K562 (cell line): ENCODE measurements at regions not wholly inside any gene's neighbourhood (a gene's known extent, or its start where the extent isn't known, plus 50 kb on each side); places are given as distances from the start of the nearest gene placed in this dataset.

ENCODE experiments used
- ATAC-seq: fragments of 200-7000 bp; cut with Tn5 transposase; 3 replicates; pipeline ENCODE4 v1.9.1; 2020; ENCODE audit warnings: moderate library complexity
- BruUV-seq: library from RNA; stranded (reverse); fragments of 400-500 nt; replicated peaks from 2 replicates; lab custom pipeline; 2021; lab: Mats Ljungman, UMichigan
- CTCF ChIA-PET: fragments of 300-600 bp; formaldehyde crosslinking; extraction: SDS; loops from one replicate; lab custom pipeline; 2021; ENCODE audit warnings: low intra/inter-chr PET ratio; lab: Yijun Ruan, JAX
- POLR2A ChIA-PET: fragments of 300-600, 350-650 bp; sonication (Branson Sonifier 250); formaldehyde crosslinking; extraction: SDS; loops from one replicate; lab custom pipeline; 2021; ENCODE audit warnings: antibody characterized with exemption, inconsistent platforms; lab: Yijun Ruan, JAX
- DNase-seq, 4 experiments: peaks; one replicate each; pipeline versions ENCODE4 v3.0.0 to v3.0.0-alpha.2; 2011 to 2018; ENCODE audit warnings: low spot score in 3 of 4, mixed read lengths in 3 of 4; ENCODE audit errors: extremely low read depth in 1 of 4
- FAIRE-seq: peaks from 2 replicates; lab custom pipeline; 2011; peaks lifted over from hg19 to GRCh38; lab: Jason Lieb, UNC
- H2AFZ ChIP-seq: 2 replicates; pipeline ENCODE4 v1.6.0; 2011; ENCODE audit warnings: low read depth, low read length, control low read depth, inconsistent platforms
- H3K27ac ChIP-seq: fragments of 200-600 bp; 3 replicates; pipeline ENCODE4 v1.8.0; 2011; ENCODE audit warnings: low read depth, mild to moderate bottlenecking, control low read depth, inconsistent platforms, low read length, moderate library complexity, mixed read lengths; ENCODE audit errors: extremely low read depth
- H3K27me3 ChIP-seq, 2 experiments: fragments of 300-600 bp in 1 of 2; 2 replicates in 1 of 2; 3 replicates in 1 of 2; pipeline versions ENCODE4 v1.6.0 to v1.8.0; 2011; ENCODE audit warnings: inconsistent platforms in 2 of 2, low read length in 2 of 2, mild to moderate bottlenecking in 1 of 2, mixed read lengths in 1 of 2, moderate library complexity in 1 of 2; ENCODE audit not compliant: control insufficient read depth in 2 of 2, insufficient read depth in 2 of 2
- H3K36me3 ChIP-seq: fragments of 300-600 bp; 3 replicates; pipeline ENCODE4 v1.8.0; 2011; ENCODE audit warnings: mild to moderate bottlenecking, low read length, inconsistent platforms; ENCODE audit not compliant: control insufficient read depth, insufficient read depth
- H3K4me1 ChIP-seq, 2 experiments: fragments of 200-600 bp in 1 of 2; replicated peaks in 1 of 2; 2 replicates in 1 of 2; 3 replicates in 1 of 2; pipeline versions ENCODE4 v1.5.1 to v1.8.0; 2011; ENCODE audit warnings: inconsistent platforms in 2 of 2, low read length in 2 of 2, mild to moderate bottlenecking in 1 of 2, mixed read lengths in 1 of 2, moderate library complexity in 1 of 2; ENCODE audit not compliant: control insufficient read depth in 2 of 2, insufficient read depth in 2 of 2
- H3K4me2 ChIP-seq: 2 replicates; pipeline ENCODE4 v1.6.1; 2011; ENCODE audit warnings: low read length, control low read depth, inconsistent platforms, mixed read lengths; ENCODE audit not compliant: insufficient read depth
- H3K4me3 ChIP-seq: fragments of 200-600 bp; sonication (generic), shearing (Covaris generic); 2 replicates; pipeline ENCODE4 v1.5.1; 2016; ENCODE audit warnings: control low read depth, inconsistent platforms
- H3K79me2 ChIP-seq: fragments of 200-600 bp; 3 replicates; pipeline ENCODE4 v1.8.0; 2011; ENCODE audit warnings: low read length, inconsistent platforms; ENCODE audit not compliant: control insufficient read depth, insufficient read depth
- H3K9ac ChIP-seq, 2 experiments: 2 replicates each; pipeline versions ENCODE4 v1.6.0 to v1.6.1; 2011; ENCODE audit warnings: low read depth in 2 of 2, low read length in 2 of 2, control low read depth in 1 of 2, inconsistent platforms in 1 of 2, mild to moderate bottlenecking in 1 of 2, mixed read lengths in 1 of 2; ENCODE audit not compliant: insufficient read depth in 1 of 2
- H3K9me1 ChIP-seq: one replicate; pipeline ENCODE4 v1.6.0; 2011; ENCODE audit warnings: inconsistent platforms, mild to moderate bottlenecking, low read length, moderate library complexity; ENCODE audit not compliant: control insufficient read depth, insufficient read depth
- H3K9me3 ChIP-seq: replicated peaks from 2 replicates; pipeline ENCODE4 v1.5.1; 2011; ENCODE audit warnings: low read depth, low read length, inconsistent platforms; ENCODE audit not compliant: control insufficient read depth, insufficient read depth
- H4K20me1 ChIP-seq: replicated peaks from 2 replicates; pipeline ENCODE4 v1.6.1; 2011; ENCODE audit warnings: low read length, inconsistent platforms, mixed read lengths; ENCODE audit not compliant: control insufficient read depth, insufficient read depth
- BCOR ChIP-seq: fragments of 450-650 bp; IDR thresholded peaks from 2 replicates; pipeline ENCODE4 v1.6.1; 2016
- CGGBP1 ChIP-seq: fragments of 250-450 bp; sonication (Bioruptor Pico); IDR thresholded peaks from 2 replicates; pipeline ENCODE4 v1.9.0; 2021; ENCODE audit warnings: mild to moderate bottlenecking
- DDX20 ChIP-seq: fragments of 450-650 bp; IDR thresholded peaks from 2 replicates; pipeline ENCODE4 v1.6.1; 2016; ENCODE audit warnings: missing genetic modification characterization, low read depth, mild to moderate bottlenecking, missing compliant biosample characterization, moderate library complexity
- ELF4 ChIP-seq: fragments of 450-650 bp; formaldehyde crosslinking; IDR thresholded peaks from 2 replicates; pipeline ENCODE4 v1.4.0; 2022; ENCODE audit warnings: missing genetic modification characterization
- ESRRA ChIP-seq: fragments of 450-650 bp; IDR thresholded peaks from 2 replicates; pipeline ENCODE4 v1.6.1; 2014; ENCODE audit warnings: low read depth, mild to moderate bottlenecking, moderate library complexity, borderline replicate concordance
- EZH2 ChIP-seq: IDR thresholded peaks from 2 replicates; pipeline ENCODE4 v1.6.1; 2012; ENCODE audit warnings: low read depth, mild to moderate bottlenecking, inconsistent platforms, low read length, borderline replicate concordance
- HEY1 ChIP-seq: fragments of 250-450 bp; sonication (Bioruptor Pico); IDR thresholded peaks from 2 replicates; pipeline ENCODE4 v1.5.0; 2020; ENCODE audit warnings: mild to moderate bottlenecking, moderate library complexity, borderline replicate concordance
- MECOM ChIP-seq: fragments of 250-450 bp; sonication (Bioruptor Pico); IDR thresholded peaks from 2 replicates; pipeline ENCODE4 v1.8.0; 2022; ENCODE audit warnings: inconsistent platforms
- PRPF4 ChIP-seq: fragments of 200-400 bp; formaldehyde crosslinking; IDR thresholded peaks from one replicate; pipeline ENCODE4 v1.6.1; 2017; ENCODE audit warnings: low read length, low read depth, mild to moderate bottlenecking; ENCODE audit not compliant: insufficient read depth, poor library complexity, severe bottlenecking
- SMC3 ChIP-seq: conservative IDR thresholded peaks from 2 replicates; pipeline ENCODE4 v1.6.1; 2011; ENCODE audit warnings: low read depth, low read length, improper control_type of control experiment; ENCODE audit not compliant: insufficient read depth
- SUPT5H ChIP-seq: fragments of 450-650 bp; IDR thresholded peaks from 2 replicates; pipeline ENCODE4 v1.6.1; 2016
- ZBTB11 ChIP-seq, 3 experiments: fragments of 200-800 bp in 1 of 3; fragments of 250-450 bp in 1 of 3; fragments of 450-650 bp in 1 of 3; sonication (Bioruptor Pico) in 1 of 3; sonication (Bioruptor generic) in 1 of 3; formaldehyde crosslinking in 1 of 3; IDR thresholded peaks; 2 replicates each; pipeline versions ENCODE4 v1.6.1 to v1.8.0; 2016 to 2022; ENCODE audit warnings: mild to moderate bottlenecking in 2 of 3, missing genetic modification characterization in 2 of 3, missing compliant biosample characterization in 1 of 3, moderate library complexity in 1 of 3
- ZFX ChIP-seq: sonication (generic); formaldehyde crosslinking; IDR thresholded peaks from 2 replicates; pipeline ENCODE4 v1.8.0; 2022; ENCODE audit warnings: mild to moderate bottlenecking, missing genetic modification reagents, moderate library complexity
- ZNF140 ChIP-seq: fragments of 250-450 bp; sonication (Bioruptor Pico); IDR thresholded peaks from 2 replicates; pipeline ENCODE4 v1.8.0; 2021; ENCODE audit warnings: moderate library complexity, mild to moderate bottlenecking, inconsistent platforms
- ZNF174 ChIP-seq: fragments of 250-450 bp; sonication (Bioruptor Pico); IDR thresholded peaks from 2 replicates; pipeline ENCODE4 v1.4.0; 2020; ENCODE audit warnings: mild to moderate bottlenecking
- WGBS: fragments of 100-300 bp; shearing (Covaris generic); methylation state at CpG from one replicate; pipeline ENCODE4 v1.1.6; 2016; ENCODE audit warnings: low coverage, mixed read lengths; ENCODE audit not compliant: insufficient coverage; ENCODE audit errors: missing lambda C conversion rate; 5-methylcytosine and 5-hydroxymethylcytosine counted together
- in situ Hi-C: fragments of 300-500 bp; cut with MboI; formaldehyde crosslinking; loops from 4 replicates; pipeline ENCODE4 v1.15.0; 2018; ENCODE audit warnings: inconsistent platforms, mixed read lengths
- intact Hi-C: fragments of 100-400 bp; cut with micrococcal nuclease; formaldehyde crosslinking; loops from 2 replicates; pipeline ENCODE4 v1.14.2; 2022
- TF ChIP-seq, protein P1 (sequence below): fragments of 250-450 bp; sonication (Bioruptor Pico); IDR thresholded peaks from 2 replicates; pipeline ENCODE4 v1.5.0; 2022; ENCODE audit warnings: mild to moderate bottlenecking

DNA sequence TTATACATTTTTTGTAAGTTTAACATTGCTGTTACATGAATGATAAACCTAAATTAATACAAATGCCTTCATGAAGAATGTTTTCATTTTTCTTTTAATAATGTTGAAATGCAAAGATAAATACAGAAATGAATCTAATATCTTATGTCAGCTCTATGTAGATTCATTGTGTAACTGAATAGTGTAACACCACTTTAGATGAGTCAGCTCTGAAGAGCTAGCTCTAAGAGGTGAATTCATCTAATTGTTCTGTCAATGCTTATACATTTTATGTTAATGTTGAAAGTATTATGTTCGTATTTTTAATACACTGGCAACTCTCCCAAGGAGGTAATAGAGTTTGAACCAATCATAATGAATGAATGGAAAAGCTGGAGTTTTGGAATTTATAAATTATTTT lies 146.9 kb upstream of the FMR1 start (continued):
- TF ChIP-seq HEY1 (CRISPR knock-in tag) (no peak), CGGBP1 (CRISPR knock-in tag) (no peak), ESRRA (no peak), SUPT5H (no peak), EZH2 (no peak), PRPF4 (no peak), SMC3 (no peak)

DNA sequence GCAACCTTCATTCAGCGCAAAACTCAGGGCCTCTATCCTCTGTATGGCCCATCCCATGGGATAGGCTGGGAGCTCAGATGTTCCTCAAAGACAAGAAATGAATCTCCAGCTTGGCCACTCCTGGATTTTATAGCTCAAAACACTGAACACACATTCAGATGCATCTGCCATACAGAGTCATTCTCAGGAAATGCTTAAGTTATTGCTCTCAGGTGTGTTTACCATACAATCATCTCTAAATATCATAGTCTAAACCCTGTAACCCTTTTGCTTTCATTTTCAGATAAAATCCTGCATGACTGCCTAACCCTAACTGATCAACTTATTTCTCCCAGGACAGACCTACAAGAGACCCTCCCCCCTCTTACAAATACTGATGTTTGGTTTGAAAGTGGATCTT lies 140.9 kb upstream of the FMR1 start:
- DNase-seq (no peak), FAIRE-seq (no peak), ATAC-seq (no peak)
- H3K4me2 ChIP-seq = no peak overlapping the region
- no peaks in the 10 kb centered on the region for H3K36me3 ChIP-seq
- CTCF ChIA-PET = no interaction called here
- no peak overlapping the region for H3K27ac ChIP-seq
- H3K79me2 ChIP-seq = no peaks in the 10 kb centered on the region
- intact Hi-C loops (no loop called here), in situ Hi-C loops (no loop called here)
- no TSS peak for BruUV-seq
- H3K9ac ChIP-seq = no peak overlapping the region
- H3K9me1 ChIP-seq = no peaks in the 10 kb centered on the region
- no peak overlapping the region for H3K4me3 ChIP-seq
- WGBS = 0% methylated on average over 1 of the region's 1 CpG
- H2AFZ ChIP-seq = no peak overlapping the region
- H3K4me1 ChIP-seq = no peaks in the 10 kb centered on the region
- no peaks in the 10 kb centered on the region for H4K20me1 ChIP-seq
- H3K9me3 ChIP-seq = no peaks in the 10 kb centered on the region
- POLR2A ChIA-PET = no interaction called here
- no peaks in the 10 kb centered on the region for H3K27me3 ChIP-seq
- TF ChIP-seq MECOM (CRISPR knock-in tag) = no peak
- TF ChIP-seq DDX20 (tag) = no peak
- no peak for TF ChIP-seq ELF4
- TF ChIP-seq, protein P1, sequence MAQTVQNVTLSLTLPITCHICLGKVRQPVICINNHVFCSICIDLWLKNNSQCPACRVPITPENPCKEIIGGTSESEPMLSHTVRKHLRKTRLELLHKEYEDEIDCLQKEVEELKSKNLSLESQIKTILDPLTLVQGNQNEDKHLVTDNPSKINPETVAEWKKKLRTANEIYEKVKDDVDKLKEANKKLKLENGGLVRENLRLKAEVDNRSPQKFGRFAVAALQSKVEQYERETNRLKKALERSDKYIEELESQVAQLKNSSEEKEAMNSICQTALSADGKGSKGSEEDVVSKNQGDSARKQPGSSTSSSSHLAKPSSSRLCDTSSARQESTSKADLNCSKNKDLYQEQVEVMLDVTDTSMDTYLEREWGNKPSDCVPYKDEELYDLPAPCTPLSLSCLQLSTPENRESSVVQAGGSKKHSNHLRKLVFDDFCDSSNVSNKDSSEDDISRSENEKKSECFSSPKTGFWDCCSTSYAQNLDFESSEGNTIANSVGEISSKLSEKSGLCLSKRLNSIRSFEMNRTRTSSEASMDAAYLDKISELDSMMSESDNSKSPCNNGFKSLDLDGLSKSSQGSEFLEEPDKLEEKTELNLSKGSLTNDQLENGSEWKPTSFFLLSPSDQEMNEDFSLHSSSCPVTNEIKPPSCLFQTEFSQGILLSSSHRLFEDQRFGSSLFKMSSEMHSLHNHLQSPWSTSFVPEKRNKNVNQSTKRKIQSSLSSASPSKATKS (CRISPR knock-in tag) = no peak
- no peak for TF ChIP-seq ZBTB11 (CRISPR knock-in tag; IDR thresholded peaks at IDR 0.05)
- no peak for TF ChIP-seq ZFX (CRISPR knock-in tag)
- no peak for TF ChIP-seq BCOR
- no peak for TF ChIP-seq ZNF140 (CRISPR knock-in tag)
- TF ChIP-seq ZNF174 (CRISPR knock-in tag) = no peak
